GM06990 (cell line): ENCODE measurements at regions not wholly inside any gene's neighbourhood (a gene's known extent, or its start where the extent isn't known, plus 50 kb on each side); places are given as distances from the start of the nearest gene placed in this dataset.

Experiments
- DNase-seq: peaks from one replicate; pipeline ENCODE4 v3.0.0-alpha.2; 2011; ENCODE audit not compliant: insufficient read length; ENCODE audit errors: extremely low read depth
- H3K27me3 ChIP-seq: replicated peaks from 2 replicates; pipeline ENCODE4 v1.6.0; 2011; ENCODE audit warnings: low read length; ENCODE audit not compliant: control insufficient read depth, insufficient read depth
- H3K36me3 ChIP-seq: 2 replicates; pipeline ENCODE4 v1.5.1; 2011; ENCODE audit warnings: low read length; ENCODE audit not compliant: control insufficient read depth, insufficient read depth
- H3K4me3 ChIP-seq: replicated peaks from 2 replicates; pipeline ENCODE4 v1.5.1; 2011; ENCODE audit warnings: low read depth, mild to moderate bottlenecking, control low read depth, low read length
- CTCF ChIP-seq: IDR thresholded peaks from 2 replicates; pipeline ENCODE4 v1.5.1; 2011; ENCODE audit warnings: low read length, control low read depth, mild to moderate bottlenecking, inconsistent platforms; ENCODE audit not compliant: insufficient read depth, poor library complexity, severe bottlenecking

- no peaks in the 10 kb centered on the region for H3K36me3 ChIP-seq
- H3K4me3 ChIP-seq = no peak overlapping the region
- DNase-seq = no peak
- no peaks in the 10 kb centered on the region; the same call in 1 of the 2 replicates for H3K27me3 ChIP-seq
- TF ChIP-seq CTCF = no peak
Measured at GRCh38 chr18:7470503-7470902, 96.6 kb upstream of the PTPRM start.

GRCh38 chr18:7476386-7476785 lies 90.7 kb upstream of the PTPRM start:
- no peak for DNase-seq

GRCh38 chr18:7479756-7480155 lies 87.4 kb upstream of the PTPRM start:
- H3K4me3 ChIP-seq = no peak overlapping the region
- H3K36me3 ChIP-seq = no peaks in the 10 kb centered on the region
- no peaks in the 10 kb centered on the region for H3K27me3 ChIP-seq
- no peak for DNase-seq
- TF ChIP-seq CTCF = no peak

More at GRCh38 chr18:7476386-7476785, 90.7 kb upstream of the PTPRM start:
- Histone ChIP-seq H3K4me3 (no peak overlapping the region), H3K27me3 (no peaks in the 10 kb centered on the region), H3K36me3 (no peaks in the 10 kb centered on the region)
- no peak for TF ChIP-seq CTCF

- Histone ChIP-seq H3K4me3 (no peak overlapping the region), H3K36me3 (no peaks in the 10 kb centered on the region), H3K27me3 (no peaks in the 10 kb centered on the region)
- no peak for TF ChIP-seq CTCF
- DNase-seq = no peak
Measured at GRCh38 chr18:7480879-7481278, 86.2 kb upstream of the PTPRM start.

- no peak for TF ChIP-seq CTCF
- DNase-seq = no peak
- H3K4me3 ChIP-seq = no peak overlapping the region
- H3K36me3 ChIP-seq = no peaks in the 10 kb centered on the region
- no peaks in the 10 kb centered on the region for H3K27me3 ChIP-seq
Measured at GRCh38 chr18:7482342-7482741, 84.8 kb upstream of the PTPRM start.

- DNase-seq = no peak
- H3K36me3 ChIP-seq = no peaks in the 10 kb centered on the region
- TF ChIP-seq CTCF = no peak
- H3K27me3 ChIP-seq = no peaks in the 10 kb centered on the region
- no peak overlapping the region for H3K4me3 ChIP-seq
Measured at GRCh38 chr18:7485616-7486015, 81.5 kb upstream of the PTPRM start.
